Endometrium (tissue), 2 donors: ENCODE measurements at regions not wholly inside any gene's neighbourhood (a gene's known extent, or its start where the extent isn't known, plus 50 kb on each side); places are given as distances from the start of the nearest gene placed in this dataset.
"Not testable (repeated sequence)": the region's sequence is repeated elsewhere in the genome, so short reads cannot be mapped to it uniquely, and the experiment has no call there.

ENCODE experiments used
- FAIRE-seq: peaks from 2 replicates; lab custom pipeline; 2012; peaks lifted over from hg19 to GRCh38; lab: Jason Lieb, UNC
- donor health status: control.
- donor health status: control.

DNA sequence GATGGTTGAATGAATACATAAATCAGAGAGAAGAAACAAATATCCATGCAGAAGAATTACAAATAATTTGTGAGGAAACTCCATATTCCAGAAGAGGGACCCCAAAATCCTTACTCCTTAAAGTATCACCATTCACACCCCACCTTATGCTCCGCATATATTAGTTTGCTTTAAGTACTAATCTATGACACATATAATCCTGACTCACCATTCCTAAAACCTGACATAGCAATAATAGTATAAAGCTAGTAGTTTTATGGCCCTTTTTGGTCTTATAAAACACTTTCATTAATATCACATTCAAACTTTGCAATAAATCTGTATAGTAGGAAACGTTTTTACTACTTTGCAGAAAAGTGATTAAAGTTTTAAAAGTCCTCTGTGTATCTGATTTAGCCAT is 719.0 kb upstream of the SLC39A10 start:
- FAIRE-seq = no peak

DNA sequence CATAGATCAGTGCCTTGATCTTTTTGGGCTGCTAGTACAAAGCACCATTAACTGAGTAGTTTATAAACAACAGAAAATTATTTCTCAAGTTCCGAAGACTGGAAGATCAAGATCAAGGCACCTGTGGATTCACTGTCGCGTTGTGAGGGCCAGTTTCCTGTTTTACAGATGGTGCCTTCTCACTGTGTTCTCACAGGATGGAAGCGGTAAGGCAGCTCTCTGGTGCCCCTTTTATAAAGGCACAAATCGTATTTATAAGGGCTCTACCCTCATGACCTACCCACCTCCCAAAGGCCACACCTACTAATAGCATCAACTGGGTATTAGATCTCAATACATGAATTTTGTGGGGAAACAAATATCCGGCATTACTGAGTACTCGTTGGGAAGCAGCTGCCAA is 729.5 kb upstream of the SLC39A10 start:
- FAIRE-seq = no peak

- FAIRE-seq = no peak
Observed at GRCh38 chr2:194926873-194927272, 730.2 kb upstream of the SLC39A10 start.

GRCh38 chr2:194925742-194926141 is 731.3 kb upstream of the SLC39A10 start:
- no peak for FAIRE-seq

- FAIRE-seq = no peak
Observed at GRCh38 chr2:194917519-194917918, 739.5 kb upstream of the SLC39A10 start.

- FAIRE-seq = no peak
Observed at GRCh38 chr2:194915485-194915884, 741.5 kb upstream of the SLC39A10 start.

DNA sequence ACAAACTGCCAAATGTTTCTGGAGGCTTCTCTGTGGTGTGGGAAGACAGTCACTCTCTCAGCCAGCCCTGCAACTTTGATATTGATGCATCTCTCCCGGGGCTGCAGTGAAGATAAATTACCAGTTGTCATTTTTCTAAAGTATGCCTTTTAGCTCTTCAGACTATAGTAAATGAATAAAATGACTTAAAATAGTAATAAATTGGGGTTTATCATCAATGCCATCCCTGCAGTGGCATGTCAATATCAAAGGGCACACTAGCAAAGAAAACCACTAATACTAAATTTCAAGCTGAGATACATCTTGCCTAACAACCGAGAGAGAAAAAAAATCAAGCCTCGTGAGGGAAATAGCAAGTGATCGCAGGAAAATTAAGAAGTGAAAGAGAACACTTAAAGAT is 749.5 kb upstream of the SLC39A10 start:
- FAIRE-seq = no peak

GRCh38 chr2:194896871-194897270 is 760.2 kb upstream of the SLC39A10 start:
- FAIRE-seq = no peak

DNA sequence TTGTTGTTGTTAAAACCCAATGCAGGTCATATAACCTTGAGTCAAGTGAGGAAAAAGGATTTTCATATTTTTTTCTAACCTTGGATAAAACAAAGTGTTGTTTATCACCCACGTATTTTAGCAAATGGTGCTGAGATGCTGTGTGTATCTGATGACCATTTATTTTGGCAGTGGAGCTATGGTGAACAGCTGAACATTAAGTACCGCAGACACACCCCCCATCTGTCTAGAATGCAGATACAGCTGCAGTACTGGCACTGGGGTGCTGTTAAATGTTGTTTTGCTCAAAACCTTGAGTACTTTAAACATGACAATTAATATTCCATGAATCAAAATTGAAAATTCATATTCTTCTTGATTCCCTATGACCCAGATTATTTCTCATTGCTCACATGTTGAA is 773.3 kb upstream of the SLC39A10 start:
- no peak for FAIRE-seq

DNA sequence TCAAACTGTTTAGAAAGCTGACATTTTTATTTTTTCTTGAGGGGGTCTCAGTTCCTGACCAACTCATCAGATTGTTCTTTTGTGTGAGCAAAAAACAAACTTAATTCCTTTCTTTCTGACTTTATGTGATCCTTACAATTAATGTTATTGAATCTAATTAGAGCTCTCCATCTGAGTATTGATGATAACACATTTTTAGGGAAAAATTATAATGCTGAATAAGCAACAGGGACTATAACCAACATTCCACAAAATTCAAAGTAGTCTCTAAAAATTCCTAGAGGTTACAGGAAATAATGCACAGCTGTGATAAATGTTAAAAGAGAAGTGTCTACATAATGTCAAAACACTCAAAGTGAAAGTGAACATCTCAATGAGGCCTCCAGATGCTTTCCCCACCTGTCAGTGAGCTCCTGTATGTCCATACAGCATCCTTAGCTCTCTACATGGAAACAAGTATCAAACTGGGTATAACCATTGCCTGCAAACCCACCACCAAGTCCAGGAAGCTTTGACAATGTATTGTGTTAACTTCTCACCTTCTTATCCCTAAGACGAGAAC is 786.0 kb upstream of the SLC39A10 start:
- FAIRE-seq = no peak

GRCh38 chr2:194867328-194867727 is 789.7 kb upstream of the SLC39A10 start:
- no peak for FAIRE-seq

GRCh38 chr2:194854941-194855340 is 802.1 kb upstream of the SLC39A10 start:
- no peak for FAIRE-seq

GRCh38 chr2:194842871-194843270 is 814.2 kb upstream of the SLC39A10 start:
- no peak for FAIRE-seq

DNA sequence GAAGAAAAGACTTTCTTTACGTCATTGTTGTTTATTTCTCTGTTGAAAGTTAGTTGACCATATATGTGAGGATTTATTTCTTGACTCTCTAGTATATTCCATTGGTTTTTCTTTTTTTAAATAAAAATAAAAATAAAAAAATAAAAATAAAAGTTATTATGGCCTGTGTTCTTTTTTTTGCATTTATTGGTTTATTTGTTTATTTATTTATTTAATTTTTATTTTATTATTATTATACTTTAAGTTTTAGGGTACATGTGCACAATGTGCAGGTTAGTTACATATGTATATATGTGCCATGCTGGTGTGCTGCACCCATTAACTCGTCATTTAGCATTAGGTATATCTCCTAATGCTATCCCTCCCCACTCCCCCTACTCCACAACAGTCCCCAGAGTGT is 822.7 kb upstream of the SLC39A10 start:
- FAIRE-seq = peak; percentile 31

GRCh38 chr2:194826241-194826640 is 830.8 kb upstream of the SLC39A10 start:
- no peak for FAIRE-seq

DNA sequence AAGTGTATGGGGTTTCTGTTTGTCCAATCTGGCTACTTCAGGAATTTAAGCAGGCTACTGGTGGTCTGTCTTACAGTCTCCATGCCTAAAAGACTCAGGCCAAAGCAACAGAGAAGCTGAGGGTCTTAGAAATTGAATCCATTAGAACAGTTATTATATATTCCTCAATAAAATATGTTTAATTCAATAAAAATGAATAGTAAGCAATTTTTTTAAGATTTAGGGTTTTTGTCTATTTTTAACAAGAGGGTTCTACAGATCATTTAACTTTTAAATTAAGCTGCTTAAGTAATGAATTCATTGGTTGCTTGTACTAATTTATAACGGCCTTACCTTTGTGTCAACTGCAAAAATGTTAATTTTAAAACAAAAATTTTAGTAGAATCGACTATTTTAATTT is 832.6 kb upstream of the SLC39A10 start:
- no peak for FAIRE-seq

GRCh38 chr2:194822657-194823056 is 834.4 kb upstream of the SLC39A10 start:
- no peak for FAIRE-seq

GRCh38 chr2:194822097-194822496 is 834.9 kb upstream of the SLC39A10 start:
- no peak for FAIRE-seq

DNA sequence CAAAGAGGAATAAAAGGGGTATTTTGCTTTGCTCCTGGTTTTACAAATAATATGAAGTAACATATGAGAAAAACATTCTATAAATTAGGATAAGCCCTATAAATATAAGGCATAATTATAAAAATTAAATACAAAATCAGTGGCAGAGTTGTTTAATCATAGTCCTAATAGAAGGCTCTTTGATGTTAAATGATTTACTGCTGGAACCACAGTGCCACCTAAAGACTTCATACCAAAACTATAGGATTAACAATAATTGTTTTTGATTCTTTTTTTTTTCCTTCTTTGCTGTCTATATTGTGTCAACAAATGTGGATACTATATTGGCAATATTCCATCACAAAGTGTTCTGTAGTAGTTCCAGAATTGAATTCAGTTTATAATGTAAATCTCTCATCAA is 837.7 kb upstream of the SLC39A10 start:
- no peak for FAIRE-seq

GRCh38 chr2:194815475-194815874 is 841.6 kb upstream of the SLC39A10 start:
- no peak for FAIRE-seq

- no peak for FAIRE-seq
Observed at GRCh38 chr2:194802589-194802988, 854.4 kb upstream of the SLC39A10 start.

- not testable (repeated sequence) for FAIRE-seq
Observed at GRCh38 chr2:194787071-194787470, 870.0 kb upstream of the SLC39A10 start.

- not testable (repeated sequence) for FAIRE-seq
Observed at GRCh38 chr2:194771394-194771793, 885.6 kb upstream of the SLC39A10 start.

DNA sequence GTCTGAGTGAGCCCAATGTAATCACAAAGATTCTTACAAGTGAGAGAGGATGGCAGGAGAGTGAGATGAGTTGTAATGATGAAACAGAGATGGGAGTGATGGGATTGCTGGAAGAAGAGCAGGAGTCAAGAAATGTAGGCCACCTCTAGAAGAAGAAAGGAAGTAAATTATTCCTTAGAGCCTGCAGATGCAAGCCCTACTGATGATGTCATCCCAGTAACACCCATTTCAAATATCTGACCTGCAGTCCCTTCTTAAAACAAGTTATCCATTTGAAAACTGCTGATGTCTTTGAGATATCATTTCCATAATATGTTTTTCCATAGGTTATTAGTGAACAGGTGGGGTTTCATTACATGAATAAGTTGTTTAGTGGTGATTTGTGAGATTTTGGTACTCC is 888.0 kb upstream of the SLC39A10 start:
- no peak for FAIRE-seq

GRCh38 chr2:194765723-194766122 is 891.3 kb upstream of the SLC39A10 start:
- no peak for FAIRE-seq
